ENCODE measurements at regions not wholly inside any gene's neighbourhood (a gene's known extent, or its start where the extent isn't known, plus 50 kb on each side); places are given as distances from the start of the nearest gene placed in this dataset.

DNA sequence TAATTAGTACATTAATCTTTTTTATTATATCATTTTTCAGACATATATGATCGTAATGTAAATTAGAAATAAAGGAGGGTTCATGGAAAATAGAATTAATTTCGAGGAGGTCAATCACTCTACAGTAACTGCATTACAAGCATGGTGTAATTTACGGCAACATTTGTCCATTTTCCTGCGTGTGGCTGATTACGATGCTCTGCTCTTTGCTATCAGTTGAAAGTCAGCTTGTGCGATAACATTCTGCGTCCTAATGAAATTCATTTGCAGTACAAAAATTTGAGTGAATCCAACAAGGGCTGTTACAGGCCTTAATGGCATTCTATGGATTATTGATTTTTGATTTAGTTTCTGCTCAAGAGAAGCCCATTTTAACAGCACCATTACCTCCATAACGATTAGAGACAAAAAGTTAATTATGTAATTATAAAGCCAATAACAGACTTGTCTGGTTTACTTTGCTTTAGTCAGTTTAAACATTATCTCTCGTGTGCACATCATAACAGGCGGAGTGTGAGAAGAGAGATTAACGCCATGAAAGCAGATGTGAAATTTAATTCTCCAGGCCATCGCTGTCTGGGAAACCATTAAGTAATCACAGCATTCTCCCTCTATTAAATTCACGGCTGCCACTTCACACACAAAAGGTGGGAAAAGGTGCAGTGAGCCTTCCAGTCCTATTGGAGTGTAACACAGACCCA is 256.4 kb upstream of the IRX3 start:
- TF ChIP-seq EZH2 (IDR thresholded peaks at IDR 0.05; ENCODE audit: insufficient read depth, poor library complexity, severe bottlenecking) (no peak), EZH2phosphoT487 (IDR thresholded peaks at IDR 0.05; ENCODE audit: insufficient read depth, low read depth) (no peak)

All from GM23248 (cell line).